CD4-positive, alpha-beta T cell (primary cell): ENCODE measurements at regions not wholly inside any gene's neighbourhood (a gene's known extent, or its start where the extent isn't known, plus 50 kb on each side); places are given as distances from the start of the nearest gene placed in this dataset.

Experiments used
- ATAC-seq: fragments of 200-7000 bp; cut with Tn5 transposase; one replicate; pipeline ENCODE4 v1.10.0; 2022; ENCODE audit warnings: mild to moderate bottlenecking; ENCODE audit not compliant: poor library complexity
- CTCF ChIA-PET: fragments of 350-600 bp; sonication (Branson Sonifier 250); formaldehyde crosslinking; loops from one replicate; lab custom pipeline; 2021; ENCODE audit warnings: antibody characterized with exemption, inconsistent platforms; lab: Charles Lee
- POLR2A ChIA-PET: fragments of 350-600 bp; sonication (Branson Sonifier 250); formaldehyde crosslinking; loops from one replicate; lab custom pipeline; 2021; ENCODE audit warnings: antibody characterized with exemption, inconsistent platforms; lab: Charles Lee
- DNase-seq, 14 experiments: peaks; one replicate each; pipeline ENCODE4 v3.0.0-alpha.2; 2013 to 2020; ENCODE audit warnings: mixed read lengths in 2 of 14
- H3K27ac ChIP-seq, 2 donors: one replicate each; pipeline versions ENCODE4 v1.5.1 to v1.7.0; 2013; ENCODE audit warnings: low read length in 2 of 2, low read depth in 1 of 2, mild to moderate bottlenecking in 1 of 2
- H3K27me3 ChIP-seq, 2 experiments: 1 replicate in 1 of 2; 2 replicates in 1 of 2; pipeline versions ENCODE4 v1.6.1 to v1.7.0; 2013; ENCODE audit warnings: low read length in 2 of 2, control low read depth in 1 of 2, mild to moderate bottlenecking in 1 of 2, moderate library complexity in 1 of 2; ENCODE audit not compliant: insufficient read depth in 2 of 2, control insufficient read depth in 1 of 2
- H3K36me3 ChIP-seq: one replicate; pipeline ENCODE4 v1.6.1; 2013; ENCODE audit warnings: low read length, control low read depth; ENCODE audit not compliant: insufficient read depth
- H3K4me1 ChIP-seq: one replicate; pipeline ENCODE4 v1.6.1; 2013; ENCODE audit warnings: low read length, control low read depth; ENCODE audit not compliant: insufficient read depth
- H3K4me3 ChIP-seq: one replicate; pipeline ENCODE4 v1.5.1; 2013; ENCODE audit warnings: mild to moderate bottlenecking, low read length, moderate library complexity
- H3K9me3 ChIP-seq, 2 experiments: 1 replicate in 1 of 2; 2 replicates in 1 of 2; pipeline versions ENCODE4 v1.6.1 to v1.7.0; 2013; ENCODE audit warnings: low read length in 2 of 2, mild to moderate bottlenecking in 2 of 2, control low read depth in 1 of 2, moderate library complexity in 1 of 2; ENCODE audit not compliant: control insufficient read depth in 1 of 2, insufficient read depth in 1 of 2
- H3K27ac Mint-ChIP-seq: one replicate; pipeline ENCODE4 v1.8.0; 2020; ENCODE audit warnings: mixed read lengths
- H3K27me3 Mint-ChIP-seq: one replicate; pipeline ENCODE4 v1.8.0; 2021; ENCODE audit warnings: mixed read lengths
- H3K36me3 Mint-ChIP-seq: one replicate; pipeline ENCODE4 v1.8.0; 2021; ENCODE audit warnings: low read depth, mixed read lengths
- H3K4me1 Mint-ChIP-seq: one replicate; pipeline ENCODE4 v1.8.0; 2021; ENCODE audit warnings: low read depth, mixed read lengths
- H3K4me3 Mint-ChIP-seq: one replicate; pipeline ENCODE4 v1.8.0; 2020; ENCODE audit warnings: mild to moderate bottlenecking, mixed read lengths
- H3K9me3 Mint-ChIP-seq: one replicate; pipeline ENCODE4 v1.8.0; 2020; ENCODE audit warnings: mixed read lengths
- intact Hi-C, 2 experiments: fragments of 100-400 bp; cut with DNase I in 1 of 2; cut with micrococcal nuclease in 1 of 2; formaldehyde crosslinking; loops; one replicate each; pipeline versions ENCODE4 v1.15.1 to v1.9.0; 2023 to 2025; cut with DNase I, micrococcal nuclease
- TF ChIP-seq, protein P1 (sequence below): fragments of 200-600 bp; IDR thresholded peaks from one replicate; pipeline ENCODE4 v1.8.0; 2022; ENCODE audit warnings: antibody characterized with exemption, mild to moderate bottlenecking

DNA sequence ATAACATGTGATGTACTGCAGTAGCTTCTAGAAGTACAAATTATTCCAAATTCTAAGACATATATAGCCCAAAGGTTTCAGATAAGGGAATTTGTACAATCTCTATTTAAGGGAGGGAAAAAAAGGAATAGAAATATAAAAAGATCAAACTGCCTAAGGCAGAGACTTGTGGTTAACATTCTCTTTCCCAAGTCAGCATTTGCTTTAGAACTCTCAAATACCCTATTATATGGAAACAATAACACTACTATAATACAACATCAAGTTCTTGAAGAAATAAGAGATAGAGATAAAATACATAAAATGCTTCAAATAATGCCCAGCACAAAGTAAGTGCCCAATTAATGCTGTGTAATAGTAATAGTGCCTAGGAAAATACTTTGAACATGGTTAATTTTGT, 123.1 kb downstream of the CRPPA start:
- POLR2A ChIA-PET: no interaction called here
- CTCF ChIA-PET: no interaction called here
- ATAC-seq (no peak), DNase-seq (no peak)
- H3K27ac ChIP-seq: no peak overlapping the region
- TF ChIP-seq, protein P1, sequence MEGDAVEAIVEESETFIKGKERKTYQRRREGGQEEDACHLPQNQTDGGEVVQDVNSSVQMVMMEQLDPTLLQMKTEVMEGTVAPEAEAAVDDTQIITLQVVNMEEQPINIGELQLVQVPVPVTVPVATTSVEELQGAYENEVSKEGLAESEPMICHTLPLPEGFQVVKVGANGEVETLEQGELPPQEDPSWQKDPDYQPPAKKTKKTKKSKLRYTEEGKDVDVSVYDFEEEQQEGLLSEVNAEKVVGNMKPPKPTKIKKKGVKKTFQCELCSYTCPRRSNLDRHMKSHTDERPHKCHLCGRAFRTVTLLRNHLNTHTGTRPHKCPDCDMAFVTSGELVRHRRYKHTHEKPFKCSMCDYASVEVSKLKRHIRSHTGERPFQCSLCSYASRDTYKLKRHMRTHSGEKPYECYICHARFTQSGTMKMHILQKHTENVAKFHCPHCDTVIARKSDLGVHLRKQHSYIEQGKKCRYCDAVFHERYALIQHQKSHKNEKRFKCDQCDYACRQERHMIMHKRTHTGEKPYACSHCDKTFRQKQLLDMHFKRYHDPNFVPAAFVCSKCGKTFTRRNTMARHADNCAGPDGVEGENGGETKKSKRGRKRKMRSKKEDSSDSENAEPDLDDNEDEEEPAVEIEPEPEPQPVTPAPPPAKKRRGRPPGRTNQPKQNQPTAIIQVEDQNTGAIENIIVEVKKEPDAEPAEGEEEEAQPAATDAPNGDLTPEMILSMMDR: no peak
- H3K27me3 ChIP-seq: no peaks in the 10 kb centered on the region
- intact Hi-C loops: no loop called here
- no peaks in the 10 kb centered on the region for H3K4me1 ChIP-seq
- Mint-ChIP-seq H3K4me1 (no peaks in the 10 kb centered on the region), H3K36me3 (no peaks in the 10 kb centered on the region), H3K9me3 (no peaks in the 10 kb centered on the region), H3K27me3 (no peaks in the 10 kb centered on the region), H3K27ac (no peak overlapping the region), H3K4me3 (no peak overlapping the region)
- H3K9me3 ChIP-seq: no peaks in the 10 kb centered on the region
- no peaks in the 10 kb centered on the region for H3K36me3 ChIP-seq
- no peak overlapping the region for H3K4me3 ChIP-seq

- Mint-ChIP-seq H3K36me3 (no peaks in the 10 kb centered on the region), H3K9me3 (no peaks in the 10 kb centered on the region), H3K4me3 (no peak overlapping the region), H3K27ac (no peak overlapping the region), H3K27me3 (no peaks in the 10 kb centered on the region), H3K4me1 (no peaks in the 10 kb centered on the region)
- no peak overlapping the region for H3K27ac ChIP-seq
- no peak overlapping the region for H3K4me3 ChIP-seq
- intact Hi-C loops: no loop called here
- ATAC-seq: no peak
- no peaks in the 10 kb centered on the region for H3K27me3 ChIP-seq
- POLR2A ChIA-PET: no interaction called here
- H3K36me3 ChIP-seq: no peaks in the 10 kb centered on the region
- CTCF ChIA-PET: no interaction called here
- H3K4me1 ChIP-seq: no peaks in the 10 kb centered on the region
- H3K9me3 ChIP-seq: no peaks in the 10 kb centered on the region
- TF ChIP-seq, protein P1: no peak
- no peak for DNase-seq
These were observed 125.8 kb downstream of the CRPPA start for GRCh38 chr7:16295558-16295957.

- H3K4me1 ChIP-seq: no peaks in the 10 kb centered on the region
- H3K27me3 ChIP-seq: no peaks in the 10 kb centered on the region
- Mint-ChIP-seq H3K27me3 (no peaks in the 10 kb centered on the region), H3K27ac (no peak overlapping the region), H3K4me1 (no peaks in the 10 kb centered on the region), H3K9me3 (peaks cover 3% of the 10 kb centered on the region), H3K36me3 (no peaks in the 10 kb centered on the region), H3K4me3 (no peak overlapping the region)
- intact Hi-C loops: no loop called here
- no peaks in the 10 kb centered on the region for H3K36me3 ChIP-seq
- CTCF ChIA-PET: no interaction called here
- ATAC-seq: no peak
- no peak overlapping the region for H3K4me3 ChIP-seq
- no peak for DNase-seq
- H3K9me3 ChIP-seq: no peaks in the 10 kb centered on the region
- TF ChIP-seq, protein P1: no peak
- POLR2A ChIA-PET: no interaction called here
- H3K27ac ChIP-seq: no peak overlapping the region
These were observed 127.5 kb downstream of the CRPPA start for GRCh38 chr7:16293669-16294425.
